H1 (cell line): ENCODE measurements at regions not wholly inside any gene's neighbourhood (a gene's known extent, or its start where the extent isn't known, plus 50 kb on each side); places are given as distances from the start of the nearest gene placed in this dataset.

Experiments
- CBX5 ChIP-seq: fragments of 300-800, 300-1000 bp; sonication (generic); IDR thresholded peaks from 2 replicates; pipeline ENCODE4 v1.7.1; 2016; ENCODE audit warnings: antibody characterized with exemption, low read length, low read depth
- CHD7 ChIP-seq: fragments of 300-600 bp; sonication (generic); IDR thresholded peaks from 2 replicates; pipeline ENCODE4 v1.7.1; 2012; ENCODE audit warnings: low read length, moderate library complexity, mild to moderate bottlenecking, inconsistent platforms; ENCODE audit not compliant: insufficient replicate concordance
- EGR1 ChIP-seq: IDR thresholded peaks from 2 replicates; pipeline ENCODE4 v1.6.1; 2011; ENCODE audit warnings: low read depth, low read length, borderline replicate concordance
- KDM1A ChIP-seq: fragments of 200-600, 300-600 bp; sonication (generic); IDR thresholded peaks from 2 replicates; pipeline ENCODE4 v1.7.1; 2016; ENCODE audit warnings: mild to moderate bottlenecking, low read length, borderline replicate concordance
- POLR2A ChIP-seq, 2 experiments: IDR thresholded peaks; 1 replicate in 1 of 2; 2 replicates in 1 of 2; pipeline ENCODE4 v1.6.1; 2011; ENCODE audit warnings: low read depth in 2 of 2, low read length in 2 of 2, mild to moderate bottlenecking in 2 of 2; ENCODE audit errors: control extremely low read depth in 1 of 2
- RBBP5 ChIP-seq: IDR thresholded peaks from 2 replicates; pipeline ENCODE4 v1.7.1; 2012; ENCODE audit warnings: low read depth, mild to moderate bottlenecking, inconsistent platforms, low read length, moderate library complexity, borderline replicate concordance

DNA sequence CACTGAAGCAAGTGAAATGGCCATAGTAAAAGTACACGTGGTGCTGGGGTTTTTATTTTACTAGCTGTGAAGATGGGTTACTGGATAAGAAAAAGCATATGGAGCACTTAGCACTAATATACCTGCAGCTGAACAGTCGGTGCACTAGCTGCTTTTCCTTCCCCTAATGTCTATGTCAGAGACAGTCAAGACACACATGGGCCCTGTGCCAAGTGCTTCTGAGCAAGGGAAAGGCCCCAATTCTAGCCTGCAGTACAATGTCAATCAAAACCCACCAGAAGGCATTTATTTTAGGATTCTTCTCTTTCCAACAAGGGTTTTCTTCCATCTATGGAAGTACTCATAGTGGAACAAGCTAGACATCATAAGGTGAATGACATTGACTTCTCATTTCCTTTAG is 716.7 kb downstream of the CCSER2 start (continued):
- TF ChIP-seq CHD7 (no peak), EGR1 (no peak), RBBP5 (no peak), POLR2A (IDR thresholded peaks at IDR 0.05; ENCODE audit: control extremely low read depth in 1 of 2, low read depth in 2 of 2, low read length in 2 of 2) (no peak), CBX5 (no peak), KDM1A (no peak)
- TF ChIP-seq, all 59 proteins: peak for 0
